Panc1 (cell line): ENCODE measurements at regions not wholly inside any gene's neighbourhood (a gene's known extent, or its start where the extent isn't known, plus 50 kb on each side); places are given as distances from the start of the nearest gene placed in this dataset.

ENCODE experiments used
- ATAC-seq: fragments of 200-7000 bp; cut with Tn5 transposase; 2 replicates; pipeline ENCODE4 v1.9.1; 2020; ENCODE audit warnings: mild to moderate bottlenecking, moderate library complexity
- BruUV-seq: library from RNA; stranded (reverse); fragments of 400-500 nt; replicated peaks from 2 replicates; lab custom pipeline; 2021; lab: Mats Ljungman, UMichigan
- CTCF ChIA-PET: fragments of 300-600 bp; sonication (Branson Sonifier 250); formaldehyde crosslinking; loops from one replicate; lab custom pipeline; 2022; ENCODE audit warnings: antibody characterized with exemption; lab: Charles Lee
- POLR2A ChIA-PET: fragments of 300-600 bp; sonication (Branson Sonifier 250); formaldehyde crosslinking; loops from one replicate; lab custom pipeline; 2022; ENCODE audit warnings: antibody characterized with exemption; lab: Charles Lee
- DNase-seq: peaks from one replicate; pipeline ENCODE4 v3.0.0-alpha.2; 2010; ENCODE audit warnings: low read depth, low spot score
- H3K27ac ChIP-seq: 2 replicates; pipeline ENCODE4 v1.5.1; 2011; ENCODE audit warnings: mild to moderate bottlenecking, low read length, inconsistent platforms
- H3K27me3 ChIP-seq: fragments of 200-500 bp; sonication (Bioruptor generic); 2 replicates; pipeline ENCODE4 v1.6.0; 2014; ENCODE audit warnings: low read length, inconsistent platforms; ENCODE audit not compliant: control insufficient read depth, insufficient read depth
- H3K36me3 ChIP-seq: fragments of 200-500 bp; sonication (Bioruptor generic); 2 replicates; pipeline ENCODE4 v1.5.1; 2014; ENCODE audit warnings: inconsistent platforms, mild to moderate bottlenecking, low read length, moderate library complexity; ENCODE audit not compliant: control insufficient read depth, insufficient read depth
- H3K4me1 ChIP-seq: 2 replicates; pipeline ENCODE4 v1.5.1; 2011; ENCODE audit warnings: inconsistent platforms, mild to moderate bottlenecking, low read length, moderate library complexity; ENCODE audit not compliant: control insufficient read depth, insufficient read depth
- H3K4me3 ChIP-seq, 2 experiments: 2 replicates each; pipeline ENCODE4 v1.5.1; 2011 to 2012; ENCODE audit warnings: low read depth in 2 of 2, low read length in 2 of 2, mild to moderate bottlenecking in 2 of 2, inconsistent platforms in 1 of 2, moderate library complexity in 1 of 2
- H3K9me3 ChIP-seq: fragments of 200-500 bp; sonication (Bioruptor generic); 2 replicates; pipeline ENCODE4 v1.5.1; 2014; ENCODE audit warnings: low read depth, mild to moderate bottlenecking, inconsistent platforms, low read length, moderate library complexity; ENCODE audit not compliant: control insufficient read depth, insufficient read depth
- POLR2AphosphoS5 ChIP-seq: IDR thresholded peaks from 2 replicates; pipeline ENCODE4 v1.6.1; 2012; ENCODE audit warnings: mild to moderate bottlenecking, low read depth, low read length, moderate library complexity
- SIN3A ChIP-seq: IDR thresholded peaks from 2 replicates; pipeline ENCODE4 v1.6.1; 2012; ENCODE audit warnings: low read depth, mild to moderate bottlenecking, low read length, moderate library complexity, borderline replicate concordance; ENCODE audit not compliant: insufficient read depth
- TCF7L2 ChIP-seq: IDR thresholded peaks from 2 replicates; pipeline ENCODE4 v1.6.1; 2011; ENCODE audit warnings: mild to moderate bottlenecking, low read depth, low read length, inconsistent platforms
- in situ Hi-C: cut with HindIII; loops from 2 replicates; pipeline ENCODE4 v1.10.0; 2016; ENCODE audit warnings: low sequenced_read_pairs, low pct_unique_long_range_greater_than_20kb
- intact Hi-C: fragments of 100-400 bp; cut with micrococcal nuclease; formaldehyde crosslinking; loops from one replicate; pipeline ENCODE4 v1.10.0; 2022; ENCODE audit not compliant: unreplicated experiment
- TF ChIP-seq, protein P1 (sequence below), 2 experiments: IDR thresholded peaks; 2 replicates each; pipeline ENCODE4 v1.6.1; 2011 to 2012; ENCODE audit warnings: low read depth in 2 of 2, control low read depth in 1 of 2, low read length in 1 of 2, mild to moderate bottlenecking in 1 of 2, moderate library complexity in 1 of 2; ENCODE audit not compliant: insufficient read depth in 1 of 2
- TF ChIP-seq, protein P2 (sequence below): fragments of 450-650 bp; IDR thresholded peaks from 2 replicates; pipeline ENCODE4 v1.5.1; 2017; ENCODE audit warnings: mild to moderate bottlenecking

GRCh38 chr4:187460016-187460415 lies 535.6 kb upstream of the ZFP42 start:
- Histone ChIP-seq H3K4me1 (no peaks in the 10 kb centered on the region), H3K36me3 (no peaks in the 10 kb centered on the region), H3K4me3 (no peak overlapping the region), H3K27me3 (no peaks in the 10 kb centered on the region), H3K9me3 (no peaks in the 10 kb centered on the region), H3K27ac (no peak overlapping the region)
- ATAC-seq (no peak), DNase-seq (no peak)
- no peak for TF ChIP-seq SIN3A
- TF ChIP-seq, protein P1, sequence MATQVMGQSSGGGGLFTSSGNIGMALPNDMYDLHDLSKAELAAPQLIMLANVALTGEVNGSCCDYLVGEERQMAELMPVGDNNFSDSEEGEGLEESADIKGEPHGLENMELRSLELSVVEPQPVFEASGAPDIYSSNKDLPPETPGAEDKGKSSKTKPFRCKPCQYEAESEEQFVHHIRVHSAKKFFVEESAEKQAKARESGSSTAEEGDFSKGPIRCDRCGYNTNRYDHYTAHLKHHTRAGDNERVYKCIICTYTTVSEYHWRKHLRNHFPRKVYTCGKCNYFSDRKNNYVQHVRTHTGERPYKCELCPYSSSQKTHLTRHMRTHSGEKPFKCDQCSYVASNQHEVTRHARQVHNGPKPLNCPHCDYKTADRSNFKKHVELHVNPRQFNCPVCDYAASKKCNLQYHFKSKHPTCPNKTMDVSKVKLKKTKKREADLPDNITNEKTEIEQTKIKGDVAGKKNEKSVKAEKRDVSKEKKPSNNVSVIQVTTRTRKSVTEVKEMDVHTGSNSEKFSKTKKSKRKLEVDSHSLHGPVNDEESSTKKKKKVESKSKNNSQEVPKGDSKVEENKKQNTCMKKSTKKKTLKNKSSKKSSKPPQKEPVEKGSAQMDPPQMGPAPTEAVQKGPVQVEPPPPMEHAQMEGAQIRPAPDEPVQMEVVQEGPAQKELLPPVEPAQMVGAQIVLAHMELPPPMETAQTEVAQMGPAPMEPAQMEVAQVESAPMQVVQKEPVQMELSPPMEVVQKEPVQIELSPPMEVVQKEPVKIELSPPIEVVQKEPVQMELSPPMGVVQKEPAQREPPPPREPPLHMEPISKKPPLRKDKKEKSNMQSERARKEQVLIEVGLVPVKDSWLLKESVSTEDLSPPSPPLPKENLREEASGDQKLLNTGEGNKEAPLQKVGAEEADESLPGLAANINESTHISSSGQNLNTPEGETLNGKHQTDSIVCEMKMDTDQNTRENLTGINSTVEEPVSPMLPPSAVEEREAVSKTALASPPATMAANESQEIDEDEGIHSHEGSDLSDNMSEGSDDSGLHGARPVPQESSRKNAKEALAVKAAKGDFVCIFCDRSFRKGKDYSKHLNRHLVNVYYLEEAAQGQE (IDR thresholded peaks at IDR 0.05; ENCODE audit: insufficient read depth in 1 of 2, low read depth in 2 of 2, low read length in 1 of 2), result no peak
- in situ Hi-C loops (no loop called here), intact Hi-C loops (no loop called here)
- ChIA-PET POLR2A (no interaction called here), CTCF (no interaction called here)
- no TSS peak for BruUV-seq

DNA sequence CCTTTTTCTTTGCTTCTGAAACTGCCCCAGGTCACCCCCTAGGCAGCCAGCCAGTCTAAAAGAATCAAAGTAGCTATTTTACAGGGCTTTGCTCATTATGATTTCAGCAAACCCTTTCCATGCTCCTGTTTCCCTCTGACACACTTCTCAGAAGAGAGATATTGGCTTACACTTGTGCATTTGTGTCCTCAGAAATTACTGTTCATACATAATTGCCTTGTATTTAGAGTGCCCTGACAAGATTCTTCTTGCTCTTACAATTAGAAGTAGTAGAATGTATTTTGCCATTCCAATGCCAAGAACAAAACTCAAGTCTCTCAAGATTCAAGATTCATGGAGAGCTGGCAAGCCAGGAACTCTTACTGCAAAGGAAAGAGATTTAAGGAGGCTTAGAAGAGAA lies 531.0 kb upstream of the ZFP42 start:
- intact Hi-C loops (no loop called here), in situ Hi-C loops (no loop called here)
- DNase-seq, result no peak
- BruUV-seq, result no TSS peak
- ATAC-seq, result no peak
- no peaks in the 10 kb centered on the region for H3K27me3 ChIP-seq
- TF ChIP-seq TCF7L2 (no peak), SIN3A (no peak), POLR2AphosphoS5 (no peak)
- TF ChIP-seq, protein P2, sequence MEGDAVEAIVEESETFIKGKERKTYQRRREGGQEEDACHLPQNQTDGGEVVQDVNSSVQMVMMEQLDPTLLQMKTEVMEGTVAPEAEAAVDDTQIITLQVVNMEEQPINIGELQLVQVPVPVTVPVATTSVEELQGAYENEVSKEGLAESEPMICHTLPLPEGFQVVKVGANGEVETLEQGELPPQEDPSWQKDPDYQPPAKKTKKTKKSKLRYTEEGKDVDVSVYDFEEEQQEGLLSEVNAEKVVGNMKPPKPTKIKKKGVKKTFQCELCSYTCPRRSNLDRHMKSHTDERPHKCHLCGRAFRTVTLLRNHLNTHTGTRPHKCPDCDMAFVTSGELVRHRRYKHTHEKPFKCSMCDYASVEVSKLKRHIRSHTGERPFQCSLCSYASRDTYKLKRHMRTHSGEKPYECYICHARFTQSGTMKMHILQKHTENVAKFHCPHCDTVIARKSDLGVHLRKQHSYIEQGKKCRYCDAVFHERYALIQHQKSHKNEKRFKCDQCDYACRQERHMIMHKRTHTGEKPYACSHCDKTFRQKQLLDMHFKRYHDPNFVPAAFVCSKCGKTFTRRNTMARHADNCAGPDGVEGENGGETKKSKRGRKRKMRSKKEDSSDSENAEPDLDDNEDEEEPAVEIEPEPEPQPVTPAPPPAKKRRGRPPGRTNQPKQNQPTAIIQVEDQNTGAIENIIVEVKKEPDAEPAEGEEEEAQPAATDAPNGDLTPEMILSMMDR, result no peak
- TF ChIP-seq, protein P1 (IDR thresholded peaks at IDR 0.05; ENCODE audit: insufficient read depth in 1 of 2, low read depth in 2 of 2, low read length in 1 of 2), result no peak
- no peaks in the 10 kb centered on the region for H3K36me3 ChIP-seq
- CTCF ChIA-PET, result no interaction called here
- H3K9me3 ChIP-seq, result no peaks in the 10 kb centered on the region
- H3K4me1 ChIP-seq, result no peaks in the 10 kb centered on the region
- H3K4me3 ChIP-seq, result no peak overlapping the region
- H3K27ac ChIP-seq, result no peak overlapping the region
- POLR2A ChIA-PET, result interaction anchor here (0.6 kb wide), 1 partner anchor 213 kb away, joined by 3 read pairs; no protein-coding TSS in a partner anchor
